ENCODE measurements at regions not wholly inside any gene's neighbourhood (a gene's known extent, or its start where the extent isn't known, plus 50 kb on each side); places are given as distances from the start of the nearest gene placed in this dataset.

DNA sequence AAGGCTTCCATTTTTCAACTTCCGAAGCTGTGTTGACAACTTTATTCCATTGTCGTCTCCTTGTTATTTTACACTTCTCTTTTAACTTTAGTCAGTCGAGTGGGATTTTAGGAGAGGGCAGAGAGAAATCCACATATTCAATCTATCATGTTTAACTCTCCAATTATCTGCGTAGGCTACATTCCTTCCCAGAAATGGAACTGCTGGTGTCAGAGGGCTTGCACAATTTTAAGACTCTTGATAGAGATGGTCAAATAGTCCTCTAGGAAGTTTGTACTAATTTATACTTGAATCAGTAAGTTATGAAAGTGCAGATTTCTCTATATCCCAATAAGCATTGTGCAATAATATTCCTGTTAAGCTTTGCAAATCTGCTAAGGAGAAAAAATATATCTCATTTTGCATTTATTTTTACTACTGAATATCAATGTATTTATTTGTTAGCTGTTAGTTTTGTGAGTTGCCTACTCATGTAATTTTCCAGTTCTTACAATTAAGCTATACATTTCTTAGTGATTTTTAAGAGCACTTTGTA is 95.6 kb downstream of the CYP26B1 start:
- H3K27me3 ChIP-seq, result no peaks in the 10 kb centered on the region
- no peaks in the 10 kb centered on the region for H3K4me1 ChIP-seq
- intact Hi-C loops (cut with DNase I), result no loop called here
- ATAC-seq, result no peak
- H3K36me3 ChIP-seq, result no peaks in the 10 kb centered on the region
- peaks cover 0 to 12% of the 10 kb centered on the region in 2 donors for H3K9me3 ChIP-seq
- H3K27ac ChIP-seq, result no peak overlapping the region
- no peak overlapping the region for H3K4me3 ChIP-seq
- no peak for DNase-seq
- TF ChIP-seq, protein P1, sequence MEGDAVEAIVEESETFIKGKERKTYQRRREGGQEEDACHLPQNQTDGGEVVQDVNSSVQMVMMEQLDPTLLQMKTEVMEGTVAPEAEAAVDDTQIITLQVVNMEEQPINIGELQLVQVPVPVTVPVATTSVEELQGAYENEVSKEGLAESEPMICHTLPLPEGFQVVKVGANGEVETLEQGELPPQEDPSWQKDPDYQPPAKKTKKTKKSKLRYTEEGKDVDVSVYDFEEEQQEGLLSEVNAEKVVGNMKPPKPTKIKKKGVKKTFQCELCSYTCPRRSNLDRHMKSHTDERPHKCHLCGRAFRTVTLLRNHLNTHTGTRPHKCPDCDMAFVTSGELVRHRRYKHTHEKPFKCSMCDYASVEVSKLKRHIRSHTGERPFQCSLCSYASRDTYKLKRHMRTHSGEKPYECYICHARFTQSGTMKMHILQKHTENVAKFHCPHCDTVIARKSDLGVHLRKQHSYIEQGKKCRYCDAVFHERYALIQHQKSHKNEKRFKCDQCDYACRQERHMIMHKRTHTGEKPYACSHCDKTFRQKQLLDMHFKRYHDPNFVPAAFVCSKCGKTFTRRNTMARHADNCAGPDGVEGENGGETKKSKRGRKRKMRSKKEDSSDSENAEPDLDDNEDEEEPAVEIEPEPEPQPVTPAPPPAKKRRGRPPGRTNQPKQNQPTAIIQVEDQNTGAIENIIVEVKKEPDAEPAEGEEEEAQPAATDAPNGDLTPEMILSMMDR (IDR thresholded peaks at IDR 0.05), result no peak

DNA sequence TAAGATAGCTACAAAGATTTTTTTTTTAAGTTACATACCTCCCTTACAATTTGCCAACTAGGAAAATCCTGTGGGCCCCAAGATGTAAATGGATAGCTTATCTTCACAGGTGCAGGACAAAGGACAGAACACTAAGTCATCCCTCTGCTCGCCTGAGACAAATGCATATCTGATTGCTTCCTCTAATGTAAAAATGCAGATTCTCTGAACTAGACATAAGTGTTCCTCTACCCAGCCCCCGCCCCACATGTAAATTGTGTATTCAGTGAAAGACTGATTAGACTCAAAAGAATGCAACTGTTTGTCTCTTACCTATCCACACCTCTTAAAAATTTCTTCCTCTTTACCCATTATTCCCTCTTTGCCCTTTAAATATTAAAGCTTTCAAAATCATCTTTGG is 96.5 kb downstream of the CYP26B1 start:
- DNase-seq (no peak), ATAC-seq (no peak)
- Histone ChIP-seq H3K36me3 (no peaks in the 10 kb centered on the region), H3K27ac (no peak overlapping the region), H3K9me3 (peaks cover 0 to 12% of the 10 kb centered on the region in 2 donors), H3K27me3 (no peaks in the 10 kb centered on the region), H3K4me3 (no peak overlapping the region), H3K4me1 (no peaks in the 10 kb centered on the region)
- TF ChIP-seq, protein P1 (IDR thresholded peaks at IDR 0.05), result no peak
- intact Hi-C loops (cut with DNase I), result no loop called here

DNA sequence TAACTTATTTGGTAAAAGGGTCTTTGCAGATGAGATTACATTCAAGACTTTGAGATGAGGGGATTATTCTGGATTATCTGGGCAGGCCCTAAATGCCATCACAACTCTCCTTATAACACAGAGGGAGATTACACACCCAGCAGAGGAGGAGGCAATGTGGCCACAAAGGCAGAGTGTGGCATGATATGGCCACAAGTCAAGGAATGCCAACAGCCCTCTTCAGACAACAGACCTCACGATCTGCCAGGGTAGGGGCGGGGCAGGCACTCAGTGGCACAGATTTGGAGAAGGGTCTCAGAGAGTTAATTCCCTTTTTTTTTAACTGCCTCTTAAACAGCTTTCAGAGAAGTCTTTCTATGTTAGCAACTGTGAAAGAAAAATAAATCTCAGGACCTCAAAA is 96.9 kb downstream of the CYP26B1 start:
- ATAC-seq (peak; percentile 77), DNase-seq (no peak)
- TF ChIP-seq, protein P1 (IDR thresholded peaks at IDR 0.05), result no peak
- Histone ChIP-seq H3K27ac (no peak overlapping the region), H3K4me1 (no peaks in the 10 kb centered on the region), H3K27me3 (no peaks in the 10 kb centered on the region), H3K36me3 (no peaks in the 10 kb centered on the region), H3K4me3 (no peak overlapping the region), H3K9me3 (peaks cover 0 to 12% of the 10 kb centered on the region in 2 donors)
- intact Hi-C loops (cut with DNase I), result no loop called here

DNA sequence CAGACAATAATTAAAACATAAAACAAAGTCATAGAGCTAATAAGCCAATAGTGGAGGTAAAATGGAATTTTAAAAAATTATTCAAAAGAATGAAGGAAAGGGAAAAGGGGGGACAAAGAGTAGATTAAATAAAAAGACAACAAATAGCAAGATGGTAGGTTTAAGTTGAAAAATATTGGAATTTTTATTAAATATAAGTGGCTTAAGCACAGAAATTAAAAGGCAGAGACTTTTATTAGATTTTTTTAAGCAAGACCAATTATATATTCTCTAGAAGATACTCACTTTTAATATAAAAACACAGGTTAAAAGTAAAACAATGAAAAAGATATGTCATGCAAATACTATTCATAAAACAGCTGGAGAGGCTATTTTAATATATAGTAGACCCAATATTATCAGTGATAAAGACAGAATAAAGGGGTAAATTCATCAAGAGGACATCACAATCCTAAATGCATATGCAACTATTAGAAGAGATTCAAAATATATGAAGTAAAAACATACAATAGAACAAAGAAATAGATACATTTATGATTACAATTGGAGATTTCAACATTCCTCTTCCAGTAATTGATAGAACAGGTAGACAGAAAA is 98.7 kb downstream of the CYP26B1 start:
- TF ChIP-seq, protein P1 (IDR thresholded peaks at IDR 0.05), result no peak
- ATAC-seq, result no peak
- Histone ChIP-seq H3K4me3 (no peak overlapping the region), H3K9me3 (peaks cover 0 to 22% of the 10 kb centered on the region in 2 donors), H3K36me3 (no peaks in the 10 kb centered on the region), H3K27me3 (no peaks in the 10 kb centered on the region), H3K27ac (no peak overlapping the region), H3K4me1 (no peaks in the 10 kb centered on the region)
- no peak for DNase-seq
- intact Hi-C loops (cut with DNase I), result no loop called here

DNA sequence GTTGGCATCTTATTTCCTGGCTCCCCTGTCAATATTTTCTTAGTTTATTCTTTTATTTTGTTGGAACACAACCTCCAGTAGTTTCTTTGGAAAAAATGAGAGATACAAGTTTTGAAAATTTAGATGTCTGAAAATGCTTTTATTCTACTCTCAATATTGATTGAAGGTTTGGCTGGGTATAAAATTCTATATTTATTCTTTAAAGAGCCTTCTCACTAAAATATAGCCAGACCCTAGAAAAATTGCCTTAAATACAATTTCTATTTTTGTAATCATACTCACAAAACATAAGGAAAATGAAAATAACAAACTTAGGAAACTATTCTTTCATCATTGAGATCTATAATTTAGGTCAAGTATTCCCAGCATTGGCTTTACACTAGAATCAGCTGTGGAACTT is 103.7 kb downstream of the CYP26B1 start:
- Histone ChIP-seq H3K4me1 (no peaks in the 10 kb centered on the region), H3K27me3 (no peaks in the 10 kb centered on the region), H3K36me3 (no peaks in the 10 kb centered on the region), H3K27ac (no peak overlapping the region), H3K9me3 (peaks cover 0 to 27% of the 10 kb centered on the region in 2 donors), H3K4me3 (no peak overlapping the region)
- TF ChIP-seq, protein P1 (IDR thresholded peaks at IDR 0.05), result no peak
- DNase-seq, result no peak
- intact Hi-C loops (cut with DNase I), result no loop called here
- no peak for ATAC-seq

All from left lung (tissue), 4 donors.